ENCODE measurements at regions not wholly inside any gene's neighbourhood (a gene's known extent, or its start where the extent isn't known, plus 50 kb on each side); places are given as distances from the start of the nearest gene placed in this dataset.

GRCh38 chr1:29438991-29439390 is 202.7 kb downstream of the PTPRU start:
- Histone ChIP-seq H3K27ac (ENCODE audit: low read depth, low read length, severe bottlenecking) (no peak overlapping the region), H3K4me1 (ENCODE audit: control insufficient read depth, insufficient read depth, low read length, poor library complexity, severe bottlenecking) (peaks cover 5% of the 10 kb centered on the region)

DNA sequence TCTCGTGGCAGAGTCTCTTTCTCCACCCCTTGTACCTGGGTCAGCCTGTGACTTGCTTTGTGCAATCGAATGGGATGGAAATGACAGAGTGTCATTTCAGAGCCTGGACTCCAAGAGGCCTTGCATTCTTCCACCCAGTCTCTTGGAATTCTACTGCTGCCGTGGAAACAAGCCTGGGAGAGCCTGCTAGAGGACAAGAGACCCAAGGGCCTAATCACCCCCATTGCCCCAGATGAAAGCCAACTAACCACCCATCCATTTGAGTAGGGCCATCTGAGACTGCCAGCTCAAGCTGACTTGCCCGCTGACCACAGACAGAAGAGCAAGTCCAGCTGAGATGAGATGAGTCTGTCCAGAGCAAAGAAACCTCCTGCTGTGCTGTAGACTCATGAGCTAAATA is 201.6 kb downstream of the PTPRU start:
- 74 to 81% methylated on average over 3 to 4 of the region's 4 CpGs for WGBS, 2 experiments (ENCODE audit: insufficient coverage in 2 of 2)
- Histone ChIP-seq H3K9me3 (ENCODE audit: control insufficient read depth, low read length) (no peaks in the 10 kb centered on the region), H3K4me1 (ENCODE audit: control insufficient read depth, insufficient read depth, low read length, poor library complexity, severe bottlenecking) (peaks cover under 1% of the 10 kb centered on the region), H3K4me3 (ENCODE audit: extremely low read depth, insufficient read depth, low read length, poor library complexity, severe bottlenecking) (no peak overlapping the region), H3K36me3 (ENCODE audit: control insufficient read depth, insufficient read depth, low read length) (no peaks in the 10 kb centered on the region), H3K27ac (ENCODE audit: low read depth, low read length, severe bottlenecking) (no peak overlapping the region)

More at GRCh38 chr1:29438991-29439390, 202.7 kb downstream of the PTPRU start:
- no peaks in the 10 kb centered on the region for H3K36me3 ChIP-seq (ENCODE audit: control insufficient read depth, insufficient read depth, low read length)
- H3K4me3 ChIP-seq (ENCODE audit: extremely low read depth, insufficient read depth, low read length, poor library complexity, severe bottlenecking): no peak overlapping the region
- WGBS, 2 experiments (ENCODE audit: insufficient coverage in 2 of 2): 93% methylated on average over 3 to 4 of the region's 10 CpGs
- H3K9me3 ChIP-seq (ENCODE audit: control insufficient read depth, low read length): no peaks in the 10 kb centered on the region

- H3K9me3 ChIP-seq (ENCODE audit: control insufficient read depth, low read length): no peaks in the 10 kb centered on the region
- WGBS, 2 experiments (ENCODE audit: insufficient coverage in 2 of 2): 83 to 88% methylated on average over 4 of the region's 4 CpGs
- no peak overlapping the region for H3K27ac ChIP-seq (ENCODE audit: low read depth, low read length, severe bottlenecking)
- no peaks in the 10 kb centered on the region for H3K4me1 ChIP-seq (ENCODE audit: control insufficient read depth, insufficient read depth, low read length, poor library complexity, severe bottlenecking)
- no peaks in the 10 kb centered on the region for H3K36me3 ChIP-seq (ENCODE audit: control insufficient read depth, insufficient read depth, low read length)
- no peak overlapping the region for H3K4me3 ChIP-seq (ENCODE audit: extremely low read depth, insufficient read depth, low read length, poor library complexity, severe bottlenecking)
These were observed 200.0 kb downstream of the PTPRU start for GRCh38 chr1:29436181-29436785.

DNA sequence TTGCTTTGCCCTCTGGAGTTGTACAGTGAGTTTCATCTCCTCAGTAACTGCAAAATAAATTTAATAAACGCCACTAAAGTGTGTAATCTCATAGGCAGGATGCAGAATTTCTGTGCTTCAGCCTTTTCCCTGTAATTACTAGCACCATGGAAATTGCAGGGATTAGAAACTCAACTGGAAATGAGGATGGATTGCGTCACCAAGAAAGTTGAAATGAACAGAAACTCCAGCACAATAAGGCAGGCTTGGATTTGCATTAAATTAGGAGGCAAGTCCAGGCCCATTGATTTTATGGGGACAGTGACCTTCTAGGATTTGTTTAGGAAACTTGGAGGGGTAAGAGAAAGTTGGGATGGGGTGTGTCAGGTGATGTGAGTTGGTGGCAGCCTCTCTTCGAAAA is 197.5 kb downstream of the PTPRU start:
- no peaks in the 10 kb centered on the region for H3K36me3 ChIP-seq (ENCODE audit: control insufficient read depth, insufficient read depth, low read length)
- H3K4me3 ChIP-seq (ENCODE audit: extremely low read depth, insufficient read depth, low read length, poor library complexity, severe bottlenecking): no peak overlapping the region
- H3K4me1 ChIP-seq (ENCODE audit: control insufficient read depth, insufficient read depth, low read length, poor library complexity, severe bottlenecking): no peaks in the 10 kb centered on the region
- H3K9me3 ChIP-seq (ENCODE audit: control insufficient read depth, low read length): no peaks in the 10 kb centered on the region
- WGBS, 2 experiments (ENCODE audit: insufficient coverage in 2 of 2): 60 to 90% methylated on average over 1 to 2 of the region's 3 CpGs
- H3K27ac ChIP-seq (ENCODE audit: low read depth, low read length, severe bottlenecking): no peak overlapping the region

DNA sequence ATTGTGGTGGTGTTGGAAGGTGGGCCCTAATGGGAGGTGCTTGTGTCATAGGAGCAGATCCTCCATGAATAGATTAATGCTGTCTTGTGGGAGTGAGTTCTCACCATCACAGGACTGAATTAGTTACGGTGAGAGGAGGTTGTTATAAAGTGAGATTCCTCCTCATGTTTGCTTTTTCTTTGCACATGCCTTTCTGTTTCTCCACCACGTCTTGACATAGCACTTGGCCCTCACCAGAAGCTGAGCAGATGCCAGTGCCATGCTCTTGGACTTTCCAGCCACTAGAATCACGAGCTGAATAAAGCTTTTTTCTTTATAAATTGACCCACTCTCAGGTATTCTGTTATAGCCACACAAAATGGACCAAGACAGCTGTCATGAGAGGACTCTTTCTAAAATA is 194.8 kb downstream of the PTPRU start:
- Histone ChIP-seq H3K9me3 (ENCODE audit: control insufficient read depth, low read length) (no peaks in the 10 kb centered on the region), H3K4me3 (ENCODE audit: extremely low read depth, insufficient read depth, low read length, poor library complexity, severe bottlenecking) (no peak overlapping the region), H3K36me3 (ENCODE audit: control insufficient read depth, insufficient read depth, low read length) (no peaks in the 10 kb centered on the region), H3K4me1 (ENCODE audit: control insufficient read depth, insufficient read depth, low read length, poor library complexity, severe bottlenecking) (no peaks in the 10 kb centered on the region), H3K27ac (ENCODE audit: low read depth, low read length, severe bottlenecking) (no peak overlapping the region)
- WGBS, 2 experiments (ENCODE audit: insufficient coverage in 2 of 2): 75 to 100% methylated on average over 1 to 2 of the region's 3 CpGs

DNA sequence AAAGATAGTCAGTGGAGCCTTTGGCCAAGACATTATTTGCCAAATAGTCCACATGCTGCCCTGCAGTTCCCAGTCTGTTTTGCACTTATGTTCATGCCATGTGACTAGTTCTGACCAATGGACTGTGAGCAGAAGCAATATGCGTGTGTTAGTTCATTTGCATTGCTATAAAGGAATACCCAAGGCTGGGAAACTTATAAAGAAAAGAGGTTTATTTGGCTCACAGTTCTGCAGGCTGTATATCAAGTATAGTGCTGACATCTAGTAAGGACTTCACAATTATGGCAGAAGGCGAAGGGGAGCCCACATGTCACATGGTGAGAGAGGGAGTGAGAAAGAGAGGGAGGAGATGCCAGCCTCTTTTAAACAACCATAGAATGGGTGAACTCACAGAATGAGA is 193.3 kb downstream of the PTPRU start:
- Histone ChIP-seq H3K4me3 (ENCODE audit: extremely low read depth, insufficient read depth, low read length, poor library complexity, severe bottlenecking) (no peak overlapping the region), H3K36me3 (ENCODE audit: control insufficient read depth, insufficient read depth, low read length) (no peaks in the 10 kb centered on the region), H3K9me3 (ENCODE audit: control insufficient read depth, low read length) (no peaks in the 10 kb centered on the region), H3K4me1 (ENCODE audit: control insufficient read depth, insufficient read depth, low read length, poor library complexity, severe bottlenecking) (no peaks in the 10 kb centered on the region), H3K27ac (ENCODE audit: low read depth, low read length, severe bottlenecking) (no peak overlapping the region)
- 95 to 100% methylated on average over 2 of the region's 2 CpGs for WGBS, 2 experiments (ENCODE audit: insufficient coverage in 2 of 2)

DNA sequence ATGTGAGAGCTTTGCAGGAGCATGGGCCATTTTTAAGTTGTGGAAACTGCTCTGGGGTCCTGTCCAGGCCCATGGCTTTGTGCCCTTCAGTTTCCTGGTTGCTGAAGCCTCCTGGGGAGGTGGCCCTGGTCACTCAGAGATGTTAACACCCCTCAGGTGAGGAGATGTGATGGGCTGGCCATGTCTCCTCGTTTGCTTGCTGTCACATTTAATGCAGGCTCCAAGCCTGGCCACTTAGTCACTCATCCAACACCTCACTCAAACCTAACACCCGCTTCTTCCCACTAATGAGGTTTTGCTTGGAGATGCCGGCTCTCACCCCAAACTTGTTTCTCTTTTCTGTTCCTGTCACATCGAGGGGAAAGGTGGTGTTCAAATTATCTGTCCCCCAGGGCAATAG is 192.7 kb downstream of the PTPRU start:
- no peaks in the 10 kb centered on the region for H3K4me1 ChIP-seq (ENCODE audit: control insufficient read depth, insufficient read depth, low read length, poor library complexity, severe bottlenecking)
- H3K36me3 ChIP-seq (ENCODE audit: control insufficient read depth, insufficient read depth, low read length): no peaks in the 10 kb centered on the region
- WGBS, 2 experiments (ENCODE audit: insufficient coverage in 2 of 2): 67 to 90% methylated on average over 1 to 2 of the region's 4 CpGs
- H3K9me3 ChIP-seq (ENCODE audit: control insufficient read depth, low read length): no peaks in the 10 kb centered on the region
- no peak overlapping the region for H3K27ac ChIP-seq (ENCODE audit: low read depth, low read length, severe bottlenecking)
- H3K4me3 ChIP-seq (ENCODE audit: extremely low read depth, insufficient read depth, low read length, poor library complexity, severe bottlenecking): no peak overlapping the region

DNA sequence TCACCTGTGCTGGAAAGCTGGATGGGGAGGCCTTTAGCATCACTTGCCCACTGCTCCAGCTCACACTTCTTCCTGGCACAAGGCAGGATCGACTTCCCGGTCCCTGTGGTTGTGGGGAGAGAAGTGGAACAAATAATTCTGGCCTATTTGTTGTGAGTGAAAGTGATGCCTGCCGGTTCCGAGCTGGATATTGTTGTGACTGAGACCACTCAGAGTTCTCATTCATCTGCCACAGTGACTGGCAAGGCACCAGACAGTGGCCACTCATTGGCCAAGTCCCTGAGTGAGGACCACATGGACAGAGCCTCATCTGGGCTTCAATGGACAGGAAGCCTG is 191.9 kb downstream of the PTPRU start:
- WGBS, 2 experiments (ENCODE audit: insufficient coverage in 2 of 2): 72 to 91% methylated on average over 2 to 4 of the region's 4 CpGs
- H3K36me3 ChIP-seq (ENCODE audit: control insufficient read depth, insufficient read depth, low read length): no peaks in the 10 kb centered on the region
- H3K27ac ChIP-seq (ENCODE audit: low read depth, low read length, severe bottlenecking): no peak overlapping the region
- no peaks in the 10 kb centered on the region for H3K9me3 ChIP-seq (ENCODE audit: control insufficient read depth, low read length)
- H3K4me3 ChIP-seq (ENCODE audit: extremely low read depth, insufficient read depth, low read length, poor library complexity, severe bottlenecking): no peak overlapping the region
- H3K4me1 ChIP-seq (ENCODE audit: control insufficient read depth, insufficient read depth, low read length, poor library complexity, severe bottlenecking): no peaks in the 10 kb centered on the region

GRCh38 chr1:29427614-29428279 is 191.4 kb downstream of the PTPRU start:
- Histone ChIP-seq H3K36me3 (ENCODE audit: control insufficient read depth, insufficient read depth, low read length) (no peaks in the 10 kb centered on the region), H3K4me3 (ENCODE audit: extremely low read depth, insufficient read depth, low read length, poor library complexity, severe bottlenecking) (no peak overlapping the region), H3K27ac (ENCODE audit: low read depth, low read length, severe bottlenecking) (no peak overlapping the region), H3K4me1 (ENCODE audit: control insufficient read depth, insufficient read depth, low read length, poor library complexity, severe bottlenecking) (no peaks in the 10 kb centered on the region), H3K9me3 (ENCODE audit: control insufficient read depth, low read length) (no peaks in the 10 kb centered on the region)
- WGBS, 2 experiments (ENCODE audit: insufficient coverage in 2 of 2): 96 to 100% methylated on average over 1 to 3 of the region's 3 CpGs

DNA sequence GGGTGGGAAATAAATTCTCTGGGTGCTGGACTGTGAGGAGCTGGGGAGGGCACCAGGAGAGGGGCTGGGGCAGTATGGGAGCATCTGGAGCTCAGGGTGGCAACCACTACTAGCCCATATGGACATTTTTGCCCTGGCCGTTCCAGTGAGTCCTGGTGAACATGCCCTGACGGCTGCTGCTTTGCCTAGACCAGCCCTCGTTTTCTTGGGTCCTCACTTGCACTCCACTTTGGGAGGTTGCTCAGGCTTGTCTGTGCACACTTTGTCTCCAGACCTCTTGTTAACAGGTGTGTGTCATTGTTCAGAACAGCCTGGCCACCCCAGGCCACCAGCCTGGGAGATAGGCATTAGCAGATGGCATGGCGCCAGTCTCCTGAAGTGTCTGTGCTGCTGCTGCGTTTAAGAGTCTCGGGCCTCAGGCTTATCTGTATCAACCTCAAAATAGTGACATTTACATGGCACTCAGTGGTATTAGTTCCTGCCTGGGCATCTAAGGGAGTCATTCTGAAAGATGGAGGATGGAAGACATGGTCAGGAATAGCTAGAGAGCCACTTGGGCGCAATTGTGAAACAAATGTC is 190.5 kb downstream of the PTPRU start:
- WGBS, 2 experiments (ENCODE audit: insufficient coverage in 2 of 2): 92 to 97% methylated on average over 6 to 7 of the region's 7 CpGs
- no peaks in the 10 kb centered on the region for H3K4me1 ChIP-seq (ENCODE audit: control insufficient read depth, insufficient read depth, low read length, poor library complexity, severe bottlenecking)
- H3K9me3 ChIP-seq (ENCODE audit: control insufficient read depth, low read length): no peaks in the 10 kb centered on the region

GRCh38 chr1:29425631-29426030 is 189.3 kb downstream of the PTPRU start:
- no peaks in the 10 kb centered on the region for H3K4me1 ChIP-seq (ENCODE audit: control insufficient read depth, insufficient read depth, low read length, poor library complexity, severe bottlenecking)
- no peaks in the 10 kb centered on the region for H3K36me3 ChIP-seq (ENCODE audit: control insufficient read depth, insufficient read depth, low read length)
- H3K27ac ChIP-seq (ENCODE audit: low read depth, low read length, severe bottlenecking): no peak overlapping the region
- 100% methylated on average over 2 of the region's 2 CpGs; no CpG with 5 or more reads in 1 of the 2 experiments for WGBS, 2 experiments (ENCODE audit: insufficient coverage in 2 of 2)
- peaks cover 4% of the 10 kb centered on the region for H3K9me3 ChIP-seq (ENCODE audit: control insufficient read depth, low read length)
- no peak overlapping the region for H3K4me3 ChIP-seq (ENCODE audit: extremely low read depth, insufficient read depth, low read length, poor library complexity, severe bottlenecking)

More for the DNA sequence above, 190.5 kb downstream of the PTPRU start:
- Histone ChIP-seq H3K27ac (ENCODE audit: low read depth, low read length, severe bottlenecking) (no peak overlapping the region), H3K36me3 (ENCODE audit: control insufficient read depth, insufficient read depth, low read length) (no peaks in the 10 kb centered on the region), H3K4me3 (ENCODE audit: extremely low read depth, insufficient read depth, low read length, poor library complexity, severe bottlenecking) (no peak overlapping the region)

All from mesodermal cell (in vitro differentiated cells).